K562 (cell line): ENCODE measurements at regions not wholly inside any gene's neighbourhood (a gene's known extent, or its start where the extent isn't known, plus 50 kb on each side); places are given as distances from the start of the nearest gene placed in this dataset.

Experiments used
- CCNT2 ChIP-seq: IDR thresholded peaks from 2 replicates; pipeline ENCODE4 v1.6.1; 2011; ENCODE audit warnings: borderline replicate concordance, low read depth, mild to moderate bottlenecking, moderate library complexity, mixed read lengths, low read length; ENCODE audit not compliant: insufficient read length; ENCODE audit errors: extremely low read depth
- ESRRB ChIP-seq: fragments of 250-450 bp; sonication (Bioruptor Pico); IDR thresholded peaks from 2 replicates; pipeline ENCODE4 v1.5.0; 2020; ENCODE audit warnings: mild to moderate bottlenecking, moderate library complexity, borderline replicate concordance
- MTF1 ChIP-seq: fragments of 250-450 bp; sonication (Bioruptor Pico); IDR thresholded peaks from 2 replicates; pipeline ENCODE4 v1.9.0; 2021; ENCODE audit warnings: moderate library complexity, mild to moderate bottlenecking, inconsistent platforms, borderline replicate concordance
- MYBL2 ChIP-seq, 2 experiments: fragments of 450-650 bp in 1 of 2; sonication (generic) in 1 of 2; formaldehyde crosslinking in 1 of 2; IDR thresholded peaks; 2 replicates each; pipeline versions ENCODE4 v1.6.1 to v1.8.1; 2017 to 2022; ENCODE audit warnings: borderline replicate concordance in 1 of 2, inconsistent platforms in 1 of 2, low read depth in 1 of 2, mild to moderate bottlenecking in 1 of 2, missing genetic modification reagents in 1 of 2, moderate library complexity in 1 of 2
- PHB ChIP-seq: fragments of 250-450 bp; sonication (Bioruptor Pico); IDR thresholded peaks from 2 replicates; pipeline ENCODE4 v1.5.0; 2021
- PREB ChIP-seq: sonication (generic); formaldehyde crosslinking; IDR thresholded peaks from 2 replicates; pipeline ENCODE4 v1.8.1; 2023; ENCODE audit warnings: mild to moderate bottlenecking, missing genetic modification reagents
- PTBP1 ChIP-seq: fragments of 200-400 bp; formaldehyde crosslinking; IDR thresholded peaks from 2 replicates; pipeline ENCODE4 v1.6.1; 2017; ENCODE audit warnings: low read depth, low read length
- SUPT5H ChIP-seq: fragments of 450-650 bp; IDR thresholded peaks from 2 replicates; pipeline ENCODE4 v1.6.1; 2016
- TAF15 ChIP-seq: fragments of 200-400 bp; formaldehyde crosslinking; IDR thresholded peaks from 2 replicates; pipeline ENCODE4 v1.6.1; 2017; ENCODE audit warnings: mild to moderate bottlenecking, low read depth, low read length, moderate library complexity
- ZNF695 ChIP-seq: fragments of 450-650 bp; formaldehyde crosslinking; IDR thresholded peaks from 2 replicates; pipeline ENCODE4 v1.4.0; 2020; ENCODE audit warnings: mild to moderate bottlenecking, moderate library complexity
- TF ChIP-seq, protein P1 (sequence below): fragments of 200-800 bp; sonication (Bioruptor generic); IDR thresholded peaks from 2 replicates; pipeline ENCODE4 v1.6.1; 2017; ENCODE audit warnings: missing genetic modification characterization, missing compliant biosample characterization
- TF ChIP-seq, protein P2 (sequence below): fragments of 450-650 bp; IDR thresholded peaks from 2 replicates; pipeline ENCODE4 v1.6.1; 2016; ENCODE audit warnings: antibody characterized with exemption

DNA sequence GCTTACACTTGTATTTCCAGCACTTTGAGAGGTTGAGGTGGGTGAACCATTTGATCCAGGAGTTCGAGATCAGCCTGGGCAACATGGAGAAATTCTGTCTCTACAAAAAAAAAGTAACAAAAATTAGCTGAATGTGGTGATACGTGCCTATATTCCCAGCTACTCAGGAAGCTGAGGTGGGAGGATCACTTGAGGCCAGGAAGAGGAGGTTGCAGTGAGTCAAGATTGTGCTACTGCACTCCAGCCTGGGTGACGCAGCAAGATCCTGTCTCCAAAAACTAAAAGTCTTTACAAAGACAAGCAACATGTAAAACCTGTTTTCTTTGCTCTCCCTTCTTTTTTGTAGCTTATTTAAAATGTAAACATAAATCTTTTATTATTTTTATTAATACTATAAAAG, 1156.1 kb downstream of the FAT4 start (continued):
- TF ChIP-seq CCNT2, result no peak
- no peak for TF ChIP-seq PREB (CRISPR knock-in tag)
- TF ChIP-seq MTF1 (CRISPR knock-in tag), result no peak
- no peak for TF ChIP-seq TAF15
- no peak for TF ChIP-seq ZNF695 (CRISPR knock-in tag)
- TF ChIP-seq SUPT5H, result no peak
- TF ChIP-seq, protein P1, sequence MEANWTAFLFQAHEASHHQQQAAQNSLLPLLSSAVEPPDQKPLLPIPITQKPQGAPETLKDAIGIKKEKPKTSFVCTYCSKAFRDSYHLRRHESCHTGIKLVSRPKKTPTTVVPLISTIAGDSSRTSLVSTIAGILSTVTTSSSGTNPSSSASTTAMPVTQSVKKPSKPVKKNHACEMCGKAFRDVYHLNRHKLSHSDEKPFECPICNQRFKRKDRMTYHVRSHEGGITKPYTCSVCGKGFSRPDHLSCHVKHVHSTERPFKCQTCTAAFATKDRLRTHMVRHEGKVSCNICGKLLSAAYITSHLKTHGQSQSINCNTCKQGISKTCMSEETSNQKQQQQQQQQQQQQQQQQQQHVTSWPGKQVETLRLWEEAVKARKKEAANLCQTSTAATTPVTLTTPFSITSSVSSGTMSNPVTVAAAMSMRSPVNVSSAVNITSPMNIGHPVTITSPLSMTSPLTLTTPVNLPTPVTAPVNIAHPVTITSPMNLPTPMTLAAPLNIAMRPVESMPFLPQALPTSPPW (CRISPR knock-in tag), result no peak
- no peak for TF ChIP-seq PHB (CRISPR knock-in tag)
- no peak for TF ChIP-seq PTBP1
- no peak for TF ChIP-seq MYBL2 (IDR thresholded peaks at IDR 0.05; ENCODE audit: low read depth)
- no peak for TF ChIP-seq MYBL2 (CRISPR knock-in tag; IDR thresholded peaks at IDR 0.05; ENCODE audit: borderline replicate concordance)
- TF ChIP-seq, protein P2, sequence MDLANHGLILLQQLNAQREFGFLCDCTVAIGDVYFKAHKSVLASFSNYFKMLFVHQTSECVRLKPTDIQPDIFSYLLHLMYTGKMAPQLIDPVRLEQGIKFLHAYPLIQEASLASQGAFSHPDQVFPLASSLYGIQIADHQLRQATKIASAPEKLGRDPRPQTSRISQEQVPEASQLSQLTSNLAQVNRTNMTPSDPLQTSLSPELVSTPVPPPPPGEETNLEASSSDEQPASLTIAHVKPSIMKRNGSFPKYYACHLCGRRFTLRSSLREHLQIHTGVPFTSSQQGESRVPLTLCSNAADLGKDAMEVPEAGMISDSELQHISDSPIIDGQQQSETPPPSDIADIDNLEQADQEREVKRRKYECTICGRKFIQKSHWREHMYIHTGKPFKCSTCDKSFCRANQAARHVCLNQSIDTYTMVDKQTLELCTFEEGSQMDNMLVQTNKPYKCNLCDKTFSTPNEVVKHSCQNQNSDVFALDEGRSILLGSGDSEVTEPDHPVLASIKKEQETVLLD, result no peak
- no peak for TF ChIP-seq ESRRB (CRISPR knock-in tag)
